Natural killer cell (primary cell): ENCODE measurements at regions not wholly inside any gene's neighbourhood (a gene's known extent, or its start where the extent isn't known, plus 50 kb on each side); places are given as distances from the start of the nearest gene placed in this dataset.

Experiments used
- ATAC-seq, 3 donors: fragments of 150-1000 bp in 2 of 3; fragments of 200-7000 bp in 1 of 3; cut with Tn5 transposase; 1 replicate in 1 of 3; 2 replicates in 2 of 3; pipeline ENCODE4 v1.10.0; 2021; ENCODE audit warnings: mild to moderate bottlenecking in 2 of 3, moderate library complexity in 2 of 3
- DNase-seq, 2 donors: peaks; one replicate each; pipeline versions ENCODE4 v3.0.0 to v3.0.0-alpha.2; 2013 to 2021; ENCODE audit warnings: mixed read lengths in 1 of 2
- H3K27ac ChIP-seq: one replicate; pipeline ENCODE4 v1.5.1; 2013; ENCODE audit warnings: mild to moderate bottlenecking, low read length
- H3K27me3 ChIP-seq: one replicate; pipeline ENCODE4 v1.6.1; 2013; ENCODE audit warnings: low read length; ENCODE audit not compliant: control insufficient read depth, insufficient read depth
- H3K36me3 ChIP-seq: one replicate; pipeline ENCODE4 v1.6.1; 2013; ENCODE audit warnings: low read length; ENCODE audit not compliant: control insufficient read depth, insufficient read depth
- H3K4me1 ChIP-seq: one replicate; pipeline ENCODE4 v1.6.1; 2013; ENCODE audit warnings: low read length; ENCODE audit not compliant: control insufficient read depth, insufficient read depth
- H3K4me3 ChIP-seq: one replicate; pipeline ENCODE4 v1.5.1; 2013; ENCODE audit warnings: low read length
- H3K9me3 ChIP-seq: one replicate; pipeline ENCODE4 v1.6.1; 2013; ENCODE audit warnings: low read length; ENCODE audit not compliant: control insufficient read depth, insufficient read depth
- H3K27ac Mint-ChIP-seq, 2 donors: one replicate each; pipeline ENCODE4 v1.8.0; 2022; ENCODE audit warnings: mild to moderate bottlenecking in 2 of 2, mixed read lengths in 2 of 2, moderate library complexity in 1 of 2
- H3K27me3 Mint-ChIP-seq, 2 donors: one replicate each; pipeline ENCODE4 v1.8.0; 2022; ENCODE audit warnings: low read depth in 2 of 2, mixed read lengths in 2 of 2
- H3K36me3 Mint-ChIP-seq: one replicate; pipeline ENCODE4 v1.8.0; 2022; ENCODE audit warnings: mixed read lengths
- H3K4me1 Mint-ChIP-seq, 2 donors: one replicate each; pipeline ENCODE4 v1.8.0; 2022; ENCODE audit warnings: mixed read lengths in 2 of 2
- H3K4me3 Mint-ChIP-seq: one replicate; pipeline ENCODE4 v1.8.0; 2022; ENCODE audit warnings: mild to moderate bottlenecking, moderate library complexity, mixed read lengths
- H3K9me3 Mint-ChIP-seq, 2 donors: one replicate each; pipeline ENCODE4 v1.8.0; 2022; ENCODE audit warnings: mixed read lengths in 2 of 2
- CTCF ChIP-seq: fragments of 200-600 bp; IDR thresholded peaks from one replicate; pipeline ENCODE4 v1.8.0; 2022; ENCODE audit warnings: antibody characterized with exemption
- WGBS: methylation state at CpG from one replicate; pipeline ENCODE4 v1.1.7; 2013; ENCODE audit warnings: missing lambda C conversion rate; ENCODE audit not compliant: insufficient coverage; 5-methylcytosine and 5-hydroxymethylcytosine counted together
- intact Hi-C: fragments of 100-400 bp; cut with micrococcal nuclease; formaldehyde crosslinking; loops from one replicate; pipeline ENCODE4 v1.14.2; 2022

GRCh38 chr1:106984801-106985200 lies 71.7 kb upstream of the PRMT6 start:
- no peaks in the 10 kb centered on the region for H3K36me3 ChIP-seq
- peaks cover 3 to 8% of the 10 kb centered on the region in 2 donors for H3K9me3 Mint-ChIP-seq
- TF ChIP-seq CTCF: no peak

GRCh38 chr1:106986603-106987002 lies 69.9 kb upstream of the PRMT6 start:
- no peak for DNase-seq
- no peak for ATAC-seq
- H3K9me3 Mint-ChIP-seq: peaks cover 3 to 11% of the 10 kb centered on the region in 2 donors

More at GRCh38 chr1:106984801-106985200, 71.7 kb upstream of the PRMT6 start:
- H3K27ac ChIP-seq: no peak overlapping the region
- Mint-ChIP-seq H3K27me3 (no peaks in the 10 kb centered on the region), H3K36me3 (no peaks in the 10 kb centered on the region), H3K4me3 (no peak overlapping the region), H3K4me1 (no peaks in the 10 kb centered on the region), H3K27ac (no peak overlapping the region)
- H3K4me1 ChIP-seq: no peaks in the 10 kb centered on the region
- H3K4me3 ChIP-seq: no peak overlapping the region
- H3K9me3 ChIP-seq: no peaks in the 10 kb centered on the region
- DNase-seq (no peak), ATAC-seq (no peak)
- no peaks in the 10 kb centered on the region for H3K27me3 ChIP-seq
- intact Hi-C loops: no loop called here

GRCh38 chr1:106995970-106996369 lies 60.5 kb upstream of the PRMT6 start:
- H3K9me3 Mint-ChIP-seq: peaks cover 3% of the 10 kb centered on the region in 2 donors
- intact Hi-C loops: no loop called here
- no peaks in the 10 kb centered on the region for H3K27me3 Mint-ChIP-seq
- no peak for TF ChIP-seq CTCF
- Histone ChIP-seq H3K4me3 (no peak overlapping the region), H3K9me3 (no peaks in the 10 kb centered on the region), H3K27ac (no peak overlapping the region), H3K27me3 (no peaks in the 10 kb centered on the region), H3K4me1 (no peaks in the 10 kb centered on the region), H3K36me3 (no peaks in the 10 kb centered on the region)
- no peak overlapping the region for H3K27ac Mint-ChIP-seq
- ATAC-seq (no peak), DNase-seq (no peak)
- H3K4me1 Mint-ChIP-seq: no peaks in the 10 kb centered on the region
- H3K36me3 Mint-ChIP-seq: no peaks in the 10 kb centered on the region
- H3K4me3 Mint-ChIP-seq: no peak overlapping the region

More at GRCh38 chr1:106986603-106987002, 69.9 kb upstream of the PRMT6 start:
- Mint-ChIP-seq H3K27me3 (no peaks in the 10 kb centered on the region), H3K36me3 (no peaks in the 10 kb centered on the region), H3K4me3 (no peak overlapping the region), H3K27ac (no peak overlapping the region), H3K4me1 (no peaks in the 10 kb centered on the region)
- no peak for TF ChIP-seq CTCF
- intact Hi-C loops: no loop called here
- no peaks in the 10 kb centered on the region for H3K9me3 ChIP-seq
- H3K27ac ChIP-seq: no peak overlapping the region
- no peaks in the 10 kb centered on the region for H3K36me3 ChIP-seq
- no peaks in the 10 kb centered on the region for H3K4me1 ChIP-seq
- H3K4me3 ChIP-seq: no peak overlapping the region
- H3K27me3 ChIP-seq: no peaks in the 10 kb centered on the region

GRCh38 chr1:106998431-106999002 lies 58.0 kb upstream of the PRMT6 start:
- no peak overlapping the region for H3K27ac Mint-ChIP-seq
- Histone ChIP-seq H3K27me3 (no peaks in the 10 kb centered on the region), H3K9me3 (no peaks in the 10 kb centered on the region), H3K36me3 (no peaks in the 10 kb centered on the region), H3K4me1 (no peaks in the 10 kb centered on the region), H3K4me3 (no peak overlapping the region), H3K27ac (no peak overlapping the region)
- TF ChIP-seq CTCF: no peak
- WGBS: 77% methylated on average over 3 of the region's 3 CpGs
- DNase-seq (no peak), ATAC-seq (no peak)
- intact Hi-C loops: no loop called here
- no peaks in the 10 kb centered on the region for H3K36me3 Mint-ChIP-seq
- peaks cover 1 to 3% of the 10 kb centered on the region in 2 donors for H3K9me3 Mint-ChIP-seq
- H3K4me1 Mint-ChIP-seq: no peaks in the 10 kb centered on the region
- H3K27me3 Mint-ChIP-seq: no peaks in the 10 kb centered on the region
- no peak overlapping the region for H3K4me3 Mint-ChIP-seq
